ENCODE measurements at regions not wholly inside any gene's neighbourhood (a gene's known extent, or its start where the extent isn't known, plus 50 kb on each side); places are given as distances from the start of the nearest gene placed in this dataset.

GRCh38 chr2:522776-523175, 154.4 kb downstream of the TMEM18 start:
- H3K79me2 ChIP-seq (ENCODE audit: control insufficient read depth, insufficient read depth, low read length), result no peaks in the 10 kb centered on the region
- no peak for DNase-seq (ENCODE audit: low read depth in 2 of 2)
- H3K27me3 ChIP-seq (ENCODE audit: control insufficient read depth, insufficient read depth, low read length), result no peaks in the 10 kb centered on the region
- no peak overlapping the region for H2AFZ ChIP-seq (ENCODE audit: low read length)
- no peaks in the 10 kb centered on the region for H3K36me3 ChIP-seq (ENCODE audit: control insufficient read depth, insufficient read depth, low read length)
- no peaks in the 10 kb centered on the region for H4K20me1 ChIP-seq (ENCODE audit: control insufficient read depth, extremely low read depth, insufficient read depth, low read length)
- H3K9me3 ChIP-seq (ENCODE audit: control insufficient read depth, insufficient read depth, low read depth, low read length), result peaks cover 2% of the 10 kb centered on the region
- no peak overlapping the region for H3K4me2 ChIP-seq (ENCODE audit: extremely low read depth, insufficient read depth, low read length)
- H3K9ac ChIP-seq (ENCODE audit: insufficient read depth, low read length), result no peak overlapping the region
- H3K4me1 ChIP-seq (ENCODE audit: control insufficient read depth, extremely low read depth, insufficient read depth, low read length), result no peaks in the 10 kb centered on the region
- H3K27ac ChIP-seq (ENCODE audit: insufficient read depth, low read length), result no peak overlapping the region
- TF ChIP-seq CTCF (conservative IDR thresholded peaks at IDR 0.05 in 1 of 2, IDR thresholded peaks at IDR 0.05 in 1 of 2; ENCODE audit: low read depth in 1 of 2, low read length in 2 of 2) (no peak), EZH2 (IDR thresholded peaks at IDR 0.05; ENCODE audit: low read length, missing control alignments) (no peak)
- no peak overlapping the region for H3K4me3 ChIP-seq (replicated peaks in 1 of 4; ENCODE audit: control extremely low read depth in 1 of 4, insufficient read depth in 1 of 4, low read depth in 3 of 4, low read length in 4 of 4)

- Histone ChIP-seq H3K27me3 (ENCODE audit: control insufficient read depth, insufficient read depth, low read length) (no peaks in the 10 kb centered on the region), H3K4me2 (ENCODE audit: extremely low read depth, insufficient read depth, low read length) (no peak overlapping the region), H3K4me1 (ENCODE audit: control insufficient read depth, extremely low read depth, insufficient read depth, low read length) (no peaks in the 10 kb centered on the region), H3K27ac (ENCODE audit: insufficient read depth, low read length) (no peak overlapping the region), H3K9me3 (ENCODE audit: control insufficient read depth, insufficient read depth, low read depth, low read length) (peaks cover 2% of the 10 kb centered on the region), H4K20me1 (ENCODE audit: control insufficient read depth, extremely low read depth, insufficient read depth, low read length) (no peaks in the 10 kb centered on the region), H2AFZ (ENCODE audit: low read length) (no peak overlapping the region), H3K4me3 (replicated peaks in 1 of 4; ENCODE audit: control extremely low read depth in 1 of 4, insufficient read depth in 1 of 4, low read depth in 3 of 4, low read length in 4 of 4) (no peak overlapping the region), H3K9ac (ENCODE audit: insufficient read depth, low read length) (no peak overlapping the region), H3K79me2 (ENCODE audit: control insufficient read depth, insufficient read depth, low read length) (no peaks in the 10 kb centered on the region), H3K36me3 (ENCODE audit: control insufficient read depth, insufficient read depth, low read length) (no peaks in the 10 kb centered on the region)
- no peak for DNase-seq (ENCODE audit: low read depth in 2 of 2)
- no peak for TF ChIP-seq CTCF (conservative IDR thresholded peaks at IDR 0.05 in 1 of 2, IDR thresholded peaks at IDR 0.05 in 1 of 2; ENCODE audit: low read depth in 1 of 2, low read length in 2 of 2)
- TF ChIP-seq EZH2 (IDR thresholded peaks at IDR 0.05; ENCODE audit: low read length, missing control alignments), result no peak
These were observed 155.2 kb downstream of the TMEM18 start for GRCh38 chr2:521853-522530.

GRCh38 chr2:520663-521340, 156.4 kb downstream of the TMEM18 start:
- no peaks in the 10 kb centered on the region for H3K9me3 ChIP-seq (ENCODE audit: control insufficient read depth, insufficient read depth, low read depth, low read length)
- TF ChIP-seq EZH2 (IDR thresholded peaks at IDR 0.05; ENCODE audit: low read length, missing control alignments) (no peak), CTCF (conservative IDR thresholded peaks at IDR 0.05 in 1 of 2, IDR thresholded peaks at IDR 0.05 in 1 of 2; ENCODE audit: low read depth in 1 of 2, low read length in 2 of 2) (no peak)

More at GRCh38 chr2:520663-521340, 156.4 kb downstream of the TMEM18 start:
- H3K27ac ChIP-seq (ENCODE audit: insufficient read depth, low read length), result no peak overlapping the region
- no peak overlapping the region for H3K4me2 ChIP-seq (ENCODE audit: extremely low read depth, insufficient read depth, low read length)
- no peaks in the 10 kb centered on the region for H3K36me3 ChIP-seq (ENCODE audit: control insufficient read depth, insufficient read depth, low read length)
- H3K27me3 ChIP-seq (ENCODE audit: control insufficient read depth, insufficient read depth, low read length), result no peaks in the 10 kb centered on the region
- no peaks in the 10 kb centered on the region for H3K79me2 ChIP-seq (ENCODE audit: control insufficient read depth, insufficient read depth, low read length)
- H3K9ac ChIP-seq (ENCODE audit: insufficient read depth, low read length), result no peak overlapping the region
- H2AFZ ChIP-seq (ENCODE audit: low read length), result no peak overlapping the region
- H3K4me1 ChIP-seq (ENCODE audit: control insufficient read depth, extremely low read depth, insufficient read depth, low read length), result no peaks in the 10 kb centered on the region
- no peak for DNase-seq (ENCODE audit: low read depth in 2 of 2)
- H4K20me1 ChIP-seq (ENCODE audit: control insufficient read depth, extremely low read depth, insufficient read depth, low read length), result no peaks in the 10 kb centered on the region
- no peak overlapping the region for H3K4me3 ChIP-seq (replicated peaks in 1 of 4; ENCODE audit: control extremely low read depth in 1 of 4, insufficient read depth in 1 of 4, low read depth in 3 of 4, low read length in 4 of 4)
